Kidney epithelial cell (primary cell): ENCODE measurements at regions not wholly inside any gene's neighbourhood (a gene's known extent, or its start where the extent isn't known, plus 50 kb on each side); places are given as distances from the start of the nearest gene placed in this dataset.
"Not testable (repeated sequence)": the region's sequence is repeated elsewhere in the genome, so short reads cannot be mapped to it uniquely, and the experiment has no call there.

Experiments used
- DNase-seq: peaks from one replicate; pipeline ENCODE4 v3.0.0-alpha.2; 2010; ENCODE audit warnings: low read depth
- H3K27me3 ChIP-seq: 2 replicates; pipeline ENCODE4 v1.6.0; 2011; ENCODE audit warnings: low read length; ENCODE audit not compliant: control insufficient read depth, insufficient read depth
- H3K36me3 ChIP-seq: 2 replicates; pipeline ENCODE4 v1.5.1; 2011; ENCODE audit warnings: low read length; ENCODE audit not compliant: control insufficient read depth, insufficient read depth
- H3K4me3 ChIP-seq: 2 replicates; pipeline ENCODE4 v1.5.1; 2011; ENCODE audit warnings: low read depth, mild to moderate bottlenecking, control low read depth, low read length
- TF ChIP-seq, protein P1 (sequence below): IDR thresholded peaks from 2 replicates; pipeline ENCODE4 v1.5.1; 2011; ENCODE audit warnings: mild to moderate bottlenecking, moderate library complexity, low read length, control low read depth, inconsistent platforms; ENCODE audit not compliant: insufficient read depth, poor library complexity, severe bottlenecking

DNA sequence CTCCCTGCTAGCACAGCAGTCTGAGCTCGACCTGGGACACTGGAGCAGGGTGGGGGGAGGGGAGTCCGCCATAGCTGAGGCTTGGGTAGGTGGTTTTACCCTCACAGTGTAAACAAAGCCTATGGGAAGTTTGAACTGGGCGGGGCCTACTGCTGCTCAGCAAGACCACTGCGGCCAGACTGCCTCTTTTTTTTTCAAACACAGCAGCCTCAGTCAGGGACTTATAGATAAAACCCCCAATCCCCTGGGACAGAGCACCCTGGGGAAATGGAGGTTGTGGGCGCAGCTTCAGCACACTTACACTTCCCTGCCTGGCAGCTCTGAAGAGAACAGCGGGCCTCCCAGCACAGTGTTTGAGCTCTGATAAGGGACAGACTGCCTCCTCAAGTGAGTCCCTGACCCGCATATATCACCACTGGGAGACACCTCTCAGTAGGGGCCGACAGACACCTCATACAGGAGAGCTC lies 151.1 kb upstream of the APC start:
- no peak for DNase-seq
- H3K27me3 ChIP-seq, result no peaks in the 10 kb centered on the region
- no peaks in the 10 kb centered on the region for H3K36me3 ChIP-seq
- no peak overlapping the region for H3K4me3 ChIP-seq
- TF ChIP-seq, protein P1, sequence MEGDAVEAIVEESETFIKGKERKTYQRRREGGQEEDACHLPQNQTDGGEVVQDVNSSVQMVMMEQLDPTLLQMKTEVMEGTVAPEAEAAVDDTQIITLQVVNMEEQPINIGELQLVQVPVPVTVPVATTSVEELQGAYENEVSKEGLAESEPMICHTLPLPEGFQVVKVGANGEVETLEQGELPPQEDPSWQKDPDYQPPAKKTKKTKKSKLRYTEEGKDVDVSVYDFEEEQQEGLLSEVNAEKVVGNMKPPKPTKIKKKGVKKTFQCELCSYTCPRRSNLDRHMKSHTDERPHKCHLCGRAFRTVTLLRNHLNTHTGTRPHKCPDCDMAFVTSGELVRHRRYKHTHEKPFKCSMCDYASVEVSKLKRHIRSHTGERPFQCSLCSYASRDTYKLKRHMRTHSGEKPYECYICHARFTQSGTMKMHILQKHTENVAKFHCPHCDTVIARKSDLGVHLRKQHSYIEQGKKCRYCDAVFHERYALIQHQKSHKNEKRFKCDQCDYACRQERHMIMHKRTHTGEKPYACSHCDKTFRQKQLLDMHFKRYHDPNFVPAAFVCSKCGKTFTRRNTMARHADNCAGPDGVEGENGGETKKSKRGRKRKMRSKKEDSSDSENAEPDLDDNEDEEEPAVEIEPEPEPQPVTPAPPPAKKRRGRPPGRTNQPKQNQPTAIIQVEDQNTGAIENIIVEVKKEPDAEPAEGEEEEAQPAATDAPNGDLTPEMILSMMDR, result no peak

DNA sequence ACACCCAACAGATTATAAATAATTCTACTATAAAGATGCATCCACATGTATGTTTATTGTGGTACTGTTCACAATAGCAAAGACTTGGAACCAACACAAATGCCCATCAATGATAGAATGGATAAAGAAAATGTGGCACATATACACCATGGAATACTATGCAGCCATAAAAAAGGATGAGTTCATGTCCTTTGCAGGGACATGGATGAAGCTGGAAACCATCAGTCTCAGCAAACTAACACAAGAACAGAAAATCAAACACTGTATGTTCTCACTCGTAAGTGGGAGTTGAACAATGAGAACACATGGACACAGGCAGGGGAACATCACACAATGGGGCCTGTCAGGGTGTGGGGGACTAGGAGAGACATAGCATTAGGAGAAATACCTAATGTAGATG lies 146.8 kb upstream of the APC start:
- H3K36me3 ChIP-seq, H3K27me3 ChIP-seq, DNase-seq, H3K4me3 ChIP-seq: not testable (repeated sequence)

DNA sequence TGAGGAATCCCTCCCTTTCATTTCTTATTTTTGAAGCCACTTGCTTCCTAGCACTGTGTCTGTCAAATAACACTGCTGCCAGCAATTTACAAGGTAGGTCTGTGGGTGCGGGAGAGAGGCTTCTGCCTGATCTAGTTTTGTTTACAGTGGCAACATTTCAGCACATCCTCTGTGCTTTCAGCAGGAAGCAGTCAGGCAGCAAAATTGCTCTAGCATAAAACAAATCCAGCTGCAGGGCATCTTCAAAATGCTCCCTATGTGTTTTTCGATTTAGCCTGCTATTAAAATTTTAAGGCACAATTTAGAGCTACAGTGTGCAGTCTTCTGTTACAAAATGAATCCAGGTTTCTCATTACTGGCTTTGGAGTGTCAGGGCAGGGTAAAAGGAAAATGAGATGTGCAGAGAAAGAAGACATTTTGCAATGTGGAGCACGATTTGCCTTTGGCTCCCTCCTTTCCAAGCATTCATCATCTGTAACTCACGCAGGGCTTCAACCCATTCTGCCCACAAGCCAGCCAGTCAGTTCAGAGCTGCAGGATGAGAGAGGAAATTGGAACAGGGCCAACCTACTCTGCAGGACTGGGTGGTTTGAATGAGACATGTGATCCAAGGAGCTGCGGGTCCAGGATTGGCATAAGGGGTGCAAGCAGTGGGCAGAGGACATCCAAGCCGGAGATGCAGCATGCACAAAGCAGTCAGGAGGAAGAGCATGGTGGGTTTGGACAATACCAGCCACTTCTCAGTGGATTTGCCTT lies 143.4 kb upstream of the APC start:
- H3K27me3 ChIP-seq, result peaks cover 14% of the 10 kb centered on the region
- H3K36me3 ChIP-seq, result no peaks in the 10 kb centered on the region
- TF ChIP-seq, protein P1, result no peak
- no peak overlapping the region for H3K4me3 ChIP-seq
- peak; percentile 1 for DNase-seq

DNA sequence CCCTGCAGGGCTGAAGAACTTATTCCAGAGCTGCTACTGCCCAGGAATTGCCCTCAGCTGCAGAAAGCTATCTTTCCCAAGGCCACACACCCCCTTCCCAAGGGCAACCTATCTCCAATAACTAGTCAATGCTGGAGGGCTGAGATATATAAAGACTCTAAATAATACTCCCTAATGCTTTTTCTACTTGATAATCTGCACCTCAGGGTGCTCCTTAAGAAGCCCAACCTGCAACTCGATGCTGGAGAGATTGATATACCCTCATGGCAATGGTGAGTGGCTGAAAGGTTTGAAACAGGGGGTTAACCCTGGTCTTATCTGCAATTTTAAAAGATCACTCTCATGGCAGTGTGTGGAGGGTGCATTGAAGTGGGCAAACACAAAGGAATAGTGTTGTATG lies 142.7 kb upstream of the APC start:
- peaks cover 14% of the 10 kb centered on the region for H3K27me3 ChIP-seq
- TF ChIP-seq, protein P1, result no peak
- no peak for DNase-seq
- no peak overlapping the region for H3K4me3 ChIP-seq
- H3K36me3 ChIP-seq, result no peaks in the 10 kb centered on the region

DNA sequence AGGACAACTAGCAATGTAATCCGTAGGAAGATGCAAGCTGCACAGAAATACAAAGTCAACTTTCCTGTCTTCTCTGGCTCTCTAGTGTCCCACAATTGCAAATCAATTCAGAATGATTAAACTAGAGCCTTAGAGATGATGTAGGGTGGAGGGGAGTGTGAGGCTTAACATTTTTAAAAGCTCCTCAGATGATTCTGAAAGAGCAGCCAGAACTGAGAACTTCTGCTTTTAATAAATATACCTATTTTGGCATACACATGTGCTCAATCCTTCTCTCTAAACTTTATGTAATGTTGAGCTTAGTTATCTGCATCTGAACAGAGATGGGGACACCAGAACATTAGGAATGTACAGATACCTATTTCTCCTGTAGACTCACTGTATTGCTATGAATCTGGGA lies 139.9 kb upstream of the APC start:
- Histone ChIP-seq H3K27me3 (peaks cover 14% of the 10 kb centered on the region), H3K36me3 (no peaks in the 10 kb centered on the region), H3K4me3 (no peak overlapping the region)
- TF ChIP-seq, protein P1, result no peak
- DNase-seq, result no peak

DNA sequence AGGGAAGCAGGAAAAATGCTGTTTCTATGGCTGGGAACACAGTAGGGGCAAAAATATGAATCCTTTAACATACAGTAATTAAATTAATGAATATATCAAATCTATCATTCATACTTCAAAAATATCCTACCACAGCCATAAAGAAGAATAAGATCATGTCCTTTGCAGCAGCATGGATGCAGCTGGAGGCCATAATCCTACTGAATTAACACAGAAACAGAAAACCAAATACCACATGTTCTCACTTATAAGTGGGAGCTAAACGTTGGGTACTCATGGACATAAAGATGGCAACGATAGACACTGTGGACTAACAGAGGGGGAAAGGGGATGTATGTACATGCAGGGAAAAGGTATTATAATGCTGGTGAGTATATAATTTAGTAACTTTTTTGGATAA lies 137.2 kb upstream of the APC start:
- DNase-seq, H3K4me3 ChIP-seq, H3K36me3 ChIP-seq: not testable (repeated sequence)
- H3K27me3 ChIP-seq, result peaks cover 14% of the 10 kb centered on the region

DNA sequence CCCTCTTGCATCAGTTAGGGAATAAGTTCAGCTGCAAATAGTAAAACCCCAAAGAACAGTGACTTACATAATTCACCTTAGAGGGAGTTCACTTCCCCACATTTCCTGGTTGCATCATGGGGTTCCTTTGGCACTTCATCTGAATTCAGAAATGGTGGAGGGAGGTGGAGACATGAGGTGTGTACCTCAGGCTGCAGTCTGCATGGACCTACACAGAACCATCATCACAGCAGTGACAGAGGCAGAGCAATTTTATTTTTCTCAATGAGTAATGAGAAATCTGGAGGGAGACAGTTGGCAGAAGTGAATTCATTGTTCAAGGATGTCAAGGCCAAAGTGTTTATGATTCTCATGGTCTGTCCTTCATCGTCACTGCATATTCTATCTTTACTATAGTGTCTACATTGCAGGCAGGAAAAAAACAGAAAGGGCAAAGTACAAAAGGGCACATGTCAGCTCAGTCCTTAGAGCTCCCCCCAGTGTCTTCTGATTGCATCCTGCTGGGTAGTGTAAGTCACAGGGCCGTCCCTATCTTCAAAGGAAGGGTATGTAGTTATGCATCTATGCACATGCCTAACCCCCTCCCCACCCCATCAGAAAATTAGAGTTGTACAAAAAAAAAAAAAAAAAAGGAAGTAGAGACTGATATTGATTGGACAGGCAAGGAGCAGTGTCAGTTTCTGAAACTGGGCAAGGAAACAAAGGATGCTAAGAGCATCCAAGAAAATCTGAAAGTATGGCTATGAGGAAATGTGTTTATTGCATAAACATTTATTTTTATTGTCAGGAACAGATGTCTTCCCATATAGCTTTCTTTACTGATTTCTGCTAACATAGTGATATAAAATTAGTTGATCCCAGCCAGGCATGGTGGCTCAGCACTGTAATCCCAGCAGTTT lies 132.7 kb upstream of the APC start:
- H3K27me3 ChIP-seq, result peaks cover 5% of the 10 kb centered on the region
- DNase-seq, result no peak
- no peaks in the 10 kb centered on the region for H3K36me3 ChIP-seq
- TF ChIP-seq, protein P1, result peak; percentile 22
- H3K4me3 ChIP-seq, result no peak overlapping the region
